ENCODE measurements at regions not wholly inside any gene's neighbourhood (a gene's known extent, or its start where the extent isn't known, plus 50 kb on each side); places are given as distances from the start of the nearest gene placed in this dataset.

DNA sequence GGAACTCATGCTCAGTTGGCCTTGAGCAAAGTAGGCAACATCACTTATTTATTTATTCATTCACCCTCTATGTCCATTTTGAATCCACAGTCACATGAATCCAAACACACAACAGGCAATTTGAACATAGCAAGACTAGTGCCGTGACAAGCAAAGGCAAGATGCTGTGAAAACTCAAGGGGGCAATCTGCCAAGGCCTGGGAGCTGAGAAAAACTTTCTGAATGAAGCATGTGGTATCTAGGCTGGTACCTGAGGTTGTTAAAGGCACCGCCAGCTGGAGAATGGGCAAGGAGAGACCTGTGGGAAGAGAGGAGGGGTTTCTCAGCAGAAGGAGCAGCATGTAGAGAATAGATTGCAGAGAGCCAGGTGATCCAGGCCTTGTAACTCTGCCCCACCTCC, 98.3 kb upstream of the ATP10B start:
- TF ChIP-seq, protein P1, sequence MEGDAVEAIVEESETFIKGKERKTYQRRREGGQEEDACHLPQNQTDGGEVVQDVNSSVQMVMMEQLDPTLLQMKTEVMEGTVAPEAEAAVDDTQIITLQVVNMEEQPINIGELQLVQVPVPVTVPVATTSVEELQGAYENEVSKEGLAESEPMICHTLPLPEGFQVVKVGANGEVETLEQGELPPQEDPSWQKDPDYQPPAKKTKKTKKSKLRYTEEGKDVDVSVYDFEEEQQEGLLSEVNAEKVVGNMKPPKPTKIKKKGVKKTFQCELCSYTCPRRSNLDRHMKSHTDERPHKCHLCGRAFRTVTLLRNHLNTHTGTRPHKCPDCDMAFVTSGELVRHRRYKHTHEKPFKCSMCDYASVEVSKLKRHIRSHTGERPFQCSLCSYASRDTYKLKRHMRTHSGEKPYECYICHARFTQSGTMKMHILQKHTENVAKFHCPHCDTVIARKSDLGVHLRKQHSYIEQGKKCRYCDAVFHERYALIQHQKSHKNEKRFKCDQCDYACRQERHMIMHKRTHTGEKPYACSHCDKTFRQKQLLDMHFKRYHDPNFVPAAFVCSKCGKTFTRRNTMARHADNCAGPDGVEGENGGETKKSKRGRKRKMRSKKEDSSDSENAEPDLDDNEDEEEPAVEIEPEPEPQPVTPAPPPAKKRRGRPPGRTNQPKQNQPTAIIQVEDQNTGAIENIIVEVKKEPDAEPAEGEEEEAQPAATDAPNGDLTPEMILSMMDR (IDR thresholded peaks at IDR 0.05), result no peak
- TF ChIP-seq POLR2A (IDR thresholded peaks at IDR 0.05), result no peak

All from lower leg skin (tissue), 3 donors.